SK-N-SH treated with all-trans-retinoic acid at 6 μM for 48 hours (cell line): ENCODE measurements at regions not wholly inside any gene's neighbourhood (a gene's known extent, or its start where the extent isn't known, plus 50 kb on each side); places are given as distances from the start of the nearest gene placed in this dataset.
"Not testable (repeated sequence)": the region's sequence is repeated elsewhere in the genome, so short reads cannot be mapped to it uniquely, and the experiment has no call there.

Experiments
- ARNTL ChIP-seq: fragments of 450-650 bp; formaldehyde crosslinking; IDR thresholded peaks from 2 replicates; pipeline ENCODE4 v1.5.0; 2020; ENCODE audit warnings: low read depth, mild to moderate bottlenecking, moderate library complexity, borderline replicate concordance
- CREB5 ChIP-seq: fragments of 250-450 bp; sonication (Bioruptor Pico); IDR thresholded peaks from 2 replicates; pipeline ENCODE4 v1.5.1; 2020; ENCODE audit warnings: low read depth, mild to moderate bottlenecking, moderate library complexity
- CSRNP3 ChIP-seq: fragments of 250-450 bp; sonication (Bioruptor Pico); IDR thresholded peaks from 2 replicates; pipeline ENCODE4 v1.5.1; 2021; ENCODE audit warnings: mild to moderate bottlenecking, moderate library complexity
- ISL1 ChIP-seq: fragments of 250-450 bp; sonication (Bioruptor Pico); IDR thresholded peaks from 2 replicates; pipeline ENCODE4 v2.1.2; 2022; ENCODE audit warnings: mild to moderate bottlenecking, moderate library complexity
- OSR1 ChIP-seq: fragments of 250-450 bp; sonication (Bioruptor Pico); IDR thresholded peaks from 2 replicates; pipeline ENCODE4 v1.8.0; 2022; ENCODE audit warnings: moderate library complexity, mild to moderate bottlenecking, inconsistent platforms
- PATZ1 ChIP-seq: fragments of 250-450 bp; sonication (Bioruptor Pico); IDR thresholded peaks from 2 replicates; pipeline ENCODE4 v1.8.0; 2020; ENCODE audit warnings: mild to moderate bottlenecking, moderate library complexity, borderline replicate concordance
- RARB ChIP-seq: fragments of 250-450 bp; sonication (Bioruptor Pico); IDR thresholded peaks from 2 replicates; pipeline ENCODE4 v1.8.0; 2021; ENCODE audit warnings: mild to moderate bottlenecking, moderate library complexity
- TOX ChIP-seq: fragments of 250-450 bp; sonication (Bioruptor Pico); IDR thresholded peaks from 2 replicates; pipeline ENCODE4 v1.8.0; 2021; ENCODE audit warnings: mild to moderate bottlenecking, moderate library complexity, borderline replicate concordance
- ZFP3 ChIP-seq: fragments of 250-450 bp; sonication (Bioruptor Pico); IDR thresholded peaks from 2 replicates; pipeline ENCODE4 v1.5.0; 2020; ENCODE audit warnings: mild to moderate bottlenecking, moderate library complexity
- ZFP30 ChIP-seq: fragments of 450-650 bp; formaldehyde crosslinking; IDR thresholded peaks from 2 replicates; pipeline ENCODE4 v1.5.0; 2022; ENCODE audit warnings: mild to moderate bottlenecking, moderate library complexity
- ZNF8 ChIP-seq: fragments of 450-650 bp; formaldehyde crosslinking; IDR thresholded peaks from 2 replicates; pipeline ENCODE4 v1.5.0; 2020; ENCODE audit warnings: mild to moderate bottlenecking, moderate library complexity

- TF ChIP-seq OSR1 (CRISPR knock-in tag); ARNTL (CRISPR knock-in tag); TOX (CRISPR knock-in tag); ZFP30 (CRISPR knock-in tag); RARB; ISL1 (CRISPR knock-in tag); CSRNP3 (CRISPR knock-in tag); ZFP3 (CRISPR knock-in tag); CREB5; PATZ1 (CRISPR knock-in tag); ZNF8 (CRISPR knock-in tag): not testable (repeated sequence)
Measured at GRCh38 chr1:174101976-174102375, 57.3 kb upstream of the RABGAP1L start.
